Ishikawa (cell line): ENCODE measurements at regions not wholly inside any gene's neighbourhood (a gene's known extent, or its start where the extent isn't known, plus 50 kb on each side); places are given as distances from the start of the nearest gene placed in this dataset.

Experiments used
- CEBPB ChIP-seq: IDR thresholded peaks from 2 replicates; pipeline ENCODE4 v1.6.1; 2012
- CREB1 ChIP-seq: IDR thresholded peaks from 2 replicates; pipeline ENCODE4 v1.6.1; 2012; ENCODE audit warnings: low read depth
- EGR1 ChIP-seq: IDR thresholded peaks from 2 replicates; pipeline ENCODE4 v1.6.1; 2012
- EP300 ChIP-seq: IDR thresholded peaks from 2 replicates; pipeline ENCODE4 v1.6.1; 2012; ENCODE audit warnings: borderline replicate concordance
- FOXM1 ChIP-seq: IDR thresholded peaks from 2 replicates; pipeline ENCODE4 v1.6.1; 2012; ENCODE audit warnings: low read depth, borderline replicate concordance
- NFIC ChIP-seq: IDR thresholded peaks from 2 replicates; pipeline ENCODE4 v1.6.1; 2012
- RAD21 ChIP-seq: IDR thresholded peaks from 2 replicates; pipeline ENCODE4 v1.6.1; 2012; ENCODE audit warnings: low read depth
- TAF1 ChIP-seq: IDR thresholded peaks from 2 replicates; pipeline ENCODE4 v1.6.1; 2012; ENCODE audit warnings: low read depth, mild to moderate bottlenecking
- TCF12 ChIP-seq: IDR thresholded peaks from 2 replicates; pipeline ENCODE4 v1.6.1; 2012; ENCODE audit warnings: low read depth
- TEAD4 ChIP-seq: IDR thresholded peaks from 2 replicates; pipeline ENCODE4 v1.6.1; 2012
- YY1 ChIP-seq: IDR thresholded peaks from 2 replicates; pipeline ENCODE4 v1.6.1; 2012; ENCODE audit warnings: low read depth
- ZBTB7A ChIP-seq: IDR thresholded peaks from 2 replicates; pipeline ENCODE4 v1.6.1; 2012; ENCODE audit warnings: low read depth
- TF ChIP-seq, protein P1 (sequence below): IDR thresholded peaks from 2 replicates; pipeline ENCODE4 v1.6.1; 2012
- TF ChIP-seq, protein P2 (sequence below): IDR thresholded peaks from 2 replicates; pipeline ENCODE4 v1.6.1; 2012; ENCODE audit warnings: low read depth, mild to moderate bottlenecking
- TF ChIP-seq, protein P3 (sequence below): IDR thresholded peaks from 2 replicates; pipeline ENCODE4 v1.6.1; 2012

DNA sequence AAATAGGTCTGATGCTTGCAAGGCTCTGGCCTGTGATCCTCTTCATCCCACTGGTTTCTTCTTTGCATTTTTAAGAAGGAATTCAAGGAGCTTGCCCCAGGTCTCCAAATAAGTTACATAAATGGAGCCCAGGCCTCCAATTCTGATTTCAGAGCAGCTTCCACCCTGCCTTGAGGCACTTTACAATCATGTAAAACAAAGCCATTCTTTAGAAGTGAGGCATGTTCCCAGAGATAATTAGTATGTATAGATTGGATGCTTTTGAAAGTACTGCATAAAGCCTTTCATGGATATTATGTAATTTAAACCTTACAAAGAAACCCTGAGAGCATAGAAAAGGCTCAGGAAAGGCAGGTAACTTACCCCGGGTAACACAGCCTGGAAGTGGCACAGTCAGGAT is 466.5 kb downstream of the MIAT start:
- TF ChIP-seq TEAD4 (no peak), CREB1 (no peak), EGR1 (no peak), NFIC (no peak), CEBPB (no peak), ZBTB7A (no peak), RAD21 (no peak), EP300 (no peak), YY1 (no peak), TAF1 (no peak)
- TF ChIP-seq, protein P1, sequence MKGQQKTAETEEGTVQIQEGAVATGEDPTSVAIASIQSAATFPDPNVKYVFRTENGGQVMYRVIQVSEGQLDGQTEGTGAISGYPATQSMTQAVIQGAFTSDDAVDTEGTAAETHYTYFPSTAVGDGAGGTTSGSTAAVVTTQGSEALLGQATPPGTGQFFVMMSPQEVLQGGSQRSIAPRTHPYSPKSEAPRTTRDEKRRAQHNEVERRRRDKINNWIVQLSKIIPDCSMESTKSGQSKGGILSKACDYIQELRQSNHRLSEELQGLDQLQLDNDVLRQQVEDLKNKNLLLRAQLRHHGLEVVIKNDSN = no peak
- TF ChIP-seq, protein P2, sequence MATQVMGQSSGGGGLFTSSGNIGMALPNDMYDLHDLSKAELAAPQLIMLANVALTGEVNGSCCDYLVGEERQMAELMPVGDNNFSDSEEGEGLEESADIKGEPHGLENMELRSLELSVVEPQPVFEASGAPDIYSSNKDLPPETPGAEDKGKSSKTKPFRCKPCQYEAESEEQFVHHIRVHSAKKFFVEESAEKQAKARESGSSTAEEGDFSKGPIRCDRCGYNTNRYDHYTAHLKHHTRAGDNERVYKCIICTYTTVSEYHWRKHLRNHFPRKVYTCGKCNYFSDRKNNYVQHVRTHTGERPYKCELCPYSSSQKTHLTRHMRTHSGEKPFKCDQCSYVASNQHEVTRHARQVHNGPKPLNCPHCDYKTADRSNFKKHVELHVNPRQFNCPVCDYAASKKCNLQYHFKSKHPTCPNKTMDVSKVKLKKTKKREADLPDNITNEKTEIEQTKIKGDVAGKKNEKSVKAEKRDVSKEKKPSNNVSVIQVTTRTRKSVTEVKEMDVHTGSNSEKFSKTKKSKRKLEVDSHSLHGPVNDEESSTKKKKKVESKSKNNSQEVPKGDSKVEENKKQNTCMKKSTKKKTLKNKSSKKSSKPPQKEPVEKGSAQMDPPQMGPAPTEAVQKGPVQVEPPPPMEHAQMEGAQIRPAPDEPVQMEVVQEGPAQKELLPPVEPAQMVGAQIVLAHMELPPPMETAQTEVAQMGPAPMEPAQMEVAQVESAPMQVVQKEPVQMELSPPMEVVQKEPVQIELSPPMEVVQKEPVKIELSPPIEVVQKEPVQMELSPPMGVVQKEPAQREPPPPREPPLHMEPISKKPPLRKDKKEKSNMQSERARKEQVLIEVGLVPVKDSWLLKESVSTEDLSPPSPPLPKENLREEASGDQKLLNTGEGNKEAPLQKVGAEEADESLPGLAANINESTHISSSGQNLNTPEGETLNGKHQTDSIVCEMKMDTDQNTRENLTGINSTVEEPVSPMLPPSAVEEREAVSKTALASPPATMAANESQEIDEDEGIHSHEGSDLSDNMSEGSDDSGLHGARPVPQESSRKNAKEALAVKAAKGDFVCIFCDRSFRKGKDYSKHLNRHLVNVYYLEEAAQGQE = no peak
- TF ChIP-seq, protein P3, sequence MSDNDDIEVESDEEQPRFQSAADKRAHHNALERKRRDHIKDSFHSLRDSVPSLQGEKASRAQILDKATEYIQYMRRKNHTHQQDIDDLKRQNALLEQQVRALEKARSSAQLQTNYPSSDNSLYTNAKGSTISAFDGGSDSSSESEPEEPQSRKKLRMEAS = no peak

DNA sequence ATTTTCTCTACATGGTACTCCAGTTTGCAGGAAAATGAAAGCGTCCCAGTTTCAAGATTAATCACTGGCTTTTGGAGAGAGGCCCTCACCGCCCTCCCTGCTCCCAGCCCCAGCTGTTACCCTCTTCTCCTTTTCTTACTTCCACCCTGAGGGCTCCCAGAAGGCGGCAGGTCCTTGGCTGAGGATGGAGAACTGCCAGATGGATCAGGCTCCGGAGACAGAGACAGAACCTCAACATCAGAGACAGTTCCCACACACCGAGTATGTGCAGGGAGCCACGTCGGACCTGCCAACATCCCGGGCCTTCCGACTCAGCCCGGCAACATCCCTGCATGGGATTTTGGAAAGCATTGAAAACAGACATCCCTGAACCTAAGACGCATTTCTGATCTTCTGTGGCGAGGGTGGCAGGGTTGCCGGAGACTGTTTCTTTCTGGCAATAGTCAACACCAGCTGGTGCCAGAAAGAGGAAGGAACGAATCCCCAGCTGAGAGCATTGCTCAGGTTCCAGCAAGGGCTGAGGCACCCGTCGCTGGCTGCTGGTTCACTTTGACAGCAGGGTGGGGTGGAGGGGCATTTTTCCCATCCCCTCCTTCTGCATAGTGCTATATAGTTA is 467.1 kb downstream of the MIAT start:
- TF ChIP-seq TCF12 (no peak), TEAD4 (no peak)
- TF ChIP-seq, protein P3 = no peak

DNA sequence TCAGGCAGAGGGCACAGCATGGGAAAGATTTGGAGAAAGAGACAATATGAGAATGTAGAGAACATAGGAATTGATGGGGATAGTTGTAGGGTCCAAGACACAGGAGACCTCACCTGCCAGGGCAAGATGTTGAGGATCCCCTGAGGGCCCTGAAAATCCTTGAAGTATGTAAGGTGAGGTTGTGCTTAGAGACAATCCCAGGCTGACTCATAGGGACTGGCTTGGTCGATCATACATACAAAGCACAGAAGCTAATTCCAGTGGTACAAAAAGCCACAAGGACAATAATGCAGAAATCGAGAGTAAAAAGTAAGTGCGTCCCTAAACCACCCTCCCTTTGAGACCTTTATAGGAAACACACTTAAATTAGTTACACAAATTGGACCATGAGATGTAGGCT is 468.2 kb downstream of the MIAT start:
- TF ChIP-seq EGR1 (no peak), CREB1 (no peak), CEBPB (no peak), NFIC (no peak), ZBTB7A (no peak), TEAD4 (no peak), YY1 (no peak), FOXM1 (no peak), TCF12 (no peak), EP300 (no peak), RAD21 (no peak), TAF1 (no peak)
- TF ChIP-seq, protein P2 = no peak
- TF ChIP-seq, protein P3 = no peak
- TF ChIP-seq, protein P1 = no peak

DNA sequence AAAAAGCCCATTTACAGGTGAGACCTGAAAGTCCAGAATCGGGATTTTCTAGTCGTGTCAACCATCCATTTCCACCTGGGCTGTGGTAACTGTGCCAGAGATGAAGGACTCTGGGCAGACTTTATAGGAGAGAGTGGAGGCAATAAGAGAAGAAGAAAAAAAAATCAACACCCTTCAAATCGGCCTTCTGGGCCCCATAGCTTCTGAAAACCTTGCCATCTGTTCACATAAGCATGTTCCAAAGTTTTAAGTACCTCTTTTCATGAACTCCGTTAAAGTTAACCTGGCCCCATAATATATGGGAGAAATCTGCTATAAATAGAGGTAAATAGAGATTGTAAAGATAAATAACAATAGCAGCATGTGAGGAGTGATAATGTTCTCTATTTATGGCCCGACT is 470.5 kb downstream of the MIAT start:
- no peak for TF ChIP-seq EP300
- TF ChIP-seq, protein P3 = no peak
- no peak for TF ChIP-seq YY1
- no peak for TF ChIP-seq TEAD4
- no peak for TF ChIP-seq TAF1
- TF ChIP-seq RAD21 = no peak
- no peak for TF ChIP-seq CREB1
- TF ChIP-seq FOXM1 = no peak
- TF ChIP-seq, protein P2 = no peak
- no peak for TF ChIP-seq EGR1
- TF ChIP-seq, protein P1 = no peak
- TF ChIP-seq TCF12 = no peak
- TF ChIP-seq CEBPB = no peak
- no peak for TF ChIP-seq NFIC
- TF ChIP-seq ZBTB7A = no peak
